CD14-positive monocyte (primary cell): ENCODE measurements at regions not wholly inside any gene's neighbourhood (a gene's known extent, or its start where the extent isn't known, plus 50 kb on each side); places are given as distances from the start of the nearest gene placed in this dataset.

Experiments used
- DNase-seq, 3 donors: peaks; one replicate each; pipeline ENCODE4 v3.0.0-alpha.2; 2011 to 2022
- H2AFZ ChIP-seq: 2 replicates; pipeline ENCODE4 v1.6.0; 2012; ENCODE audit warnings: mild to moderate bottlenecking, low read depth, low read length, inconsistent platforms; ENCODE audit not compliant: insufficient read depth, poor library complexity, severe bottlenecking
- H3K27ac ChIP-seq, 2 donors: 1 replicate in 1 of 2; 2 replicates in 1 of 2; pipeline ENCODE4 v1.5.1; 2012 to 2013; ENCODE audit warnings: low read length in 2 of 2, control low read depth in 1 of 2, inconsistent platforms in 1 of 2, low read depth in 1 of 2, mild to moderate bottlenecking in 1 of 2
- H3K27me3 ChIP-seq, 2 donors: one replicate each; pipeline versions ENCODE4 v1.6.0 to v1.6.1; 2011 to 2013; ENCODE audit warnings: low read length in 2 of 2; ENCODE audit not compliant: control insufficient read depth in 2 of 2, insufficient read depth in 2 of 2
- H3K36me3 ChIP-seq, 2 donors: replicated peaks in 1 of 2; 1 replicate in 1 of 2; 2 replicates in 1 of 2; pipeline versions ENCODE4 v1.5.1 to v1.6.1; 2012 to 2013; ENCODE audit warnings: low read length in 2 of 2, control low read depth in 1 of 2, inconsistent platforms in 1 of 2, mild to moderate bottlenecking in 1 of 2; ENCODE audit not compliant: insufficient read depth in 2 of 2, control insufficient read depth in 1 of 2
- H3K4me1 ChIP-seq, 2 donors: 1 replicate in 1 of 2; 2 replicates in 1 of 2; pipeline versions ENCODE4 v1.5.1 to v1.6.1; 2012 to 2013; ENCODE audit warnings: low read length in 2 of 2, control low read depth in 1 of 2, inconsistent platforms in 1 of 2, mild to moderate bottlenecking in 1 of 2, moderate library complexity in 1 of 2; ENCODE audit not compliant: insufficient read depth in 2 of 2, control insufficient read depth in 1 of 2
- H3K4me2 ChIP-seq: replicated peaks from 2 replicates; pipeline ENCODE3; 2012; ENCODE audit warnings: low read length, moderate library complexity, mild to moderate bottlenecking; ENCODE audit not compliant: poor library complexity, severe bottlenecking; ENCODE audit errors: extremely low read depth
- H3K4me3 ChIP-seq, 3 experiments: fragments of 200-600 bp in 1 of 3; sonication (generic) in 1 of 3; replicated peaks in 1 of 3; 1 replicate in 2 of 3; 2 replicates in 1 of 3; pipeline ENCODE4 v1.5.1; 2011 to 2013; ENCODE audit warnings: low read length in 3 of 3, mild to moderate bottlenecking in 3 of 3, control low read depth in 2 of 3, low read depth in 2 of 3, inconsistent platforms in 1 of 3, moderate library complexity in 1 of 3
- H3K79me2 ChIP-seq: 2 replicates; pipeline ENCODE4 v1.6.0; 2012; ENCODE audit warnings: mild to moderate bottlenecking, control low read depth, inconsistent platforms, low read length, moderate library complexity; ENCODE audit not compliant: insufficient read depth
- H3K9ac ChIP-seq: 2 replicates; pipeline ENCODE4 v1.6.0; 2017; ENCODE audit warnings: low read length, mild to moderate bottlenecking; ENCODE audit not compliant: insufficient read depth, poor library complexity, severe bottlenecking
- H3K9me3 ChIP-seq, 2 donors: replicated peaks in 1 of 2; 1 replicate in 1 of 2; 2 replicates in 1 of 2; pipeline versions ENCODE4 v1.5.1 to v1.6.1; 2012 to 2013; ENCODE audit warnings: low read length in 2 of 2, control low read depth in 1 of 2; ENCODE audit not compliant: control insufficient read depth in 1 of 2, insufficient read depth in 1 of 2
- H4K20me1 ChIP-seq: 2 replicates; pipeline ENCODE4 v1.6.0; 2012; ENCODE audit warnings: mild to moderate bottlenecking, low read length, control low read depth, moderate library complexity; ENCODE audit not compliant: insufficient read depth
- H3K27ac Mint-ChIP-seq, 7 donors: one replicate each; pipeline ENCODE4 v1.8.0; 2020; ENCODE audit warnings: mild to moderate bottlenecking in 7 of 7, mixed read lengths in 7 of 7, moderate library complexity in 6 of 7, inconsistent platforms in 2 of 7
- H3K27me3 Mint-ChIP-seq, 3 donors: one replicate each; pipeline ENCODE4 v1.8.0; 2021 to 2022; ENCODE audit warnings: low read depth in 3 of 3, mild to moderate bottlenecking in 3 of 3, mixed read lengths in 3 of 3, moderate library complexity in 3 of 3, inconsistent platforms in 1 of 3
- H3K36me3 Mint-ChIP-seq, 2 donors: one replicate each; pipeline ENCODE4 v1.8.0; 2020; ENCODE audit warnings: mixed read lengths in 2 of 2, inconsistent platforms in 1 of 2, mild to moderate bottlenecking in 1 of 2
- H3K4me1 Mint-ChIP-seq: one replicate; pipeline ENCODE4 v1.8.0; 2020; ENCODE audit warnings: mild to moderate bottlenecking, mixed read lengths
- H3K4me3 Mint-ChIP-seq, 2 donors: one replicate each; pipeline ENCODE4 v1.8.0; 2020; ENCODE audit warnings: mild to moderate bottlenecking in 2 of 2, mixed read lengths in 2 of 2, moderate library complexity in 1 of 2
- H3K9me3 Mint-ChIP-seq, 7 donors: one replicate each; pipeline ENCODE4 v1.8.0; 2020 to 2022; ENCODE audit warnings: mixed read lengths in 7 of 7, mild to moderate bottlenecking in 6 of 7, moderate library complexity in 6 of 7, inconsistent platforms in 2 of 7
- CTCF ChIP-seq: fragments of 200-600 bp; IDR thresholded peaks from one replicate; pipeline ENCODE4 v1.8.0; 2022; ENCODE audit warnings: antibody characterized with exemption, mild to moderate bottlenecking
- WGBS: methylation state at CpG from one replicate; pipeline ENCODE4 v1.1.5; 2013; ENCODE audit warnings: missing lambda C conversion rate; ENCODE audit not compliant: insufficient coverage; 5-methylcytosine and 5-hydroxymethylcytosine counted together
- intact Hi-C, 2 donors: fragments of 100-400 bp; cut with micrococcal nuclease; formaldehyde crosslinking; loops; one replicate each; pipeline versions ENCODE4 v1.15.0 to v1.15.1; 2023

- intact Hi-C loops, result no loop called here
- Histone ChIP-seq H3K9ac (no peak overlapping the region), H3K27ac (no peak overlapping the region), H3K36me3 (no peaks in the 10 kb centered on the region), H3K4me3 (no peak overlapping the region), H3K79me2 (no peaks in the 10 kb centered on the region), H4K20me1 (no peaks in the 10 kb centered on the region), H3K4me1 (no peaks in the 10 kb centered on the region), H3K9me3 (peaks cover 0 to 5% of the 10 kb centered on the region in 2 donors), H3K27me3 (no peaks in the 10 kb centered on the region), H2AFZ (no peak overlapping the region), H3K4me2 (no peak overlapping the region)
- no peaks in the 10 kb centered on the region for H3K27me3 Mint-ChIP-seq
- no peak overlapping the region for H3K4me3 Mint-ChIP-seq
- 62% methylated on average over 2 of the region's 3 CpGs for WGBS
- H3K9me3 Mint-ChIP-seq, result peaks cover 0 to 11% (median 8%) of the 10 kb centered on the region in 7 donors
- no peak overlapping the region for H3K27ac Mint-ChIP-seq
- no peak for DNase-seq
- no peaks in the 10 kb centered on the region for H3K36me3 Mint-ChIP-seq
- no peak for TF ChIP-seq CTCF
- no peaks in the 10 kb centered on the region for H3K4me1 Mint-ChIP-seq
These were observed 1299.0 kb downstream of the CDH11 start for GRCh38 chr16:63822818-63823217.

GRCh38 chr16:63816276-63816675 is 1305.6 kb downstream of the CDH11 start:
- H2AFZ ChIP-seq, result no peak overlapping the region
- peaks cover 0 to 11% (median 7%) of the 10 kb centered on the region in 7 donors for H3K9me3 Mint-ChIP-seq
- 43% methylated on average over 1 of the region's 3 CpGs for WGBS

More at GRCh38 chr16:63816276-63816675, 1305.6 kb downstream of the CDH11 start:
- Histone ChIP-seq H3K9me3 (peaks cover 0 to 5% of the 10 kb centered on the region in 2 donors), H3K36me3 (no peaks in the 10 kb centered on the region), H3K4me3 (no peak overlapping the region), H3K79me2 (no peaks in the 10 kb centered on the region), H3K4me2 (no peak overlapping the region), H3K4me1 (no peaks in the 10 kb centered on the region), H4K20me1 (no peaks in the 10 kb centered on the region), H3K27ac (no peak overlapping the region), H3K27me3 (no peaks in the 10 kb centered on the region), H3K9ac (no peak overlapping the region)
- Mint-ChIP-seq H3K27ac (no peak overlapping the region), H3K27me3 (no peaks in the 10 kb centered on the region), H3K4me3 (no peak overlapping the region), H3K36me3 (no peaks in the 10 kb centered on the region), H3K4me1 (no peaks in the 10 kb centered on the region)
- TF ChIP-seq CTCF, result no peak
- no peak for DNase-seq
- intact Hi-C loops, result no loop called here
